ENCODE measurements at regions not wholly inside any gene's neighbourhood (a gene's known extent, or its start where the extent isn't known, plus 50 kb on each side); places are given as distances from the start of the nearest gene placed in this dataset.

DNA sequence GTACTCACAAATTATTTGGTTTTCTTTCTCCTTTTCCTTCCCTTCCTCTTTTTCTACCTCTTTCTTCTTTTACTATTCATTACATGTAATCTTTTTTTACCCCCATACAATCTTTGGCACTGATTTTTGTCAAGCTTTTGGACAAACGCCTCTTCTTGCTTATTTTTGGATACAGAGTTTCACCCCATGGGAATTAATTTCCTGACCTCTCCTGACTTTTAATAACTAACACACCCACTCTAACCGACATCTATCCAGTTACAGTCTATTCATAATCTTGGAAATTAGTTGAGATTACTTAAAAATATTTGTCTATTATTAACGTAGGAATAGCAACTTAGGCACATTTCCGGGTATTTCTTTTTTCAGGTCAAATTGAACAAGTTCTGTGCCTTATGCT is 101.2 kb downstream of the HDGFL1 start:
- TF ChIP-seq MAX (IDR thresholded peaks at IDR 0.05) (no peak), RAD21 (IDR thresholded peaks at IDR 0.05) (no peak), REST (IDR thresholded peaks at IDR 0.05) (no peak), GABPA (IDR thresholded peaks at IDR 0.05 in 1 of 2, conservative IDR thresholded peaks at IDR 0.05 in 1 of 2) (no peak), HNF4G (IDR thresholded peaks at IDR 0.05) (no peak)
